GM12892 (cell line): ENCODE measurements at regions not wholly inside any gene's neighbourhood (a gene's known extent, or its start where the extent isn't known, plus 50 kb on each side); places are given as distances from the start of the nearest gene placed in this dataset.

ENCODE experiments used
- DNase-seq: peaks from one replicate; pipeline ENCODE4 v3.0.0; 2011; ENCODE audit not compliant: insufficient read length
- FAIRE-seq: peaks from 2 replicates; lab custom pipeline; 2011; peaks lifted over from hg19 to GRCh38; lab: Jason Lieb, UNC
- POLR2A ChIP-seq: IDR thresholded peaks from 2 replicates; pipeline ENCODE4 v1.6.1; 2011; ENCODE audit warnings: low read depth, low read length, control low read depth
- POLR2AphosphoS5 ChIP-seq: IDR thresholded peaks from 2 replicates; pipeline ENCODE4 v1.6.1; 2011; ENCODE audit warnings: low read depth, low read length, control low read depth
- TAF1 ChIP-seq: IDR thresholded peaks from 2 replicates; pipeline ENCODE4 v1.6.1; 2011; ENCODE audit warnings: low read depth, mild to moderate bottlenecking, control low read depth, low read length, borderline replicate concordance

GRCh38 chr2:128841803-128842202 is 523.1 kb upstream of the HS6ST1 start:
- no peak for FAIRE-seq
- DNase-seq, result no peak
- TF ChIP-seq TAF1 (no peak), POLR2AphosphoS5 (no peak), POLR2A (no peak)

- FAIRE-seq (no peak), DNase-seq (no peak)
- TF ChIP-seq TAF1 (no peak), POLR2A (no peak), POLR2AphosphoS5 (no peak)
Observed at GRCh38 chr2:128867311-128867710, 548.6 kb upstream of the HS6ST1 start.

GRCh38 chr2:128867936-128868636 is 549.4 kb upstream of the HS6ST1 start:
- DNase-seq, result no peak
- no peak for FAIRE-seq
- TF ChIP-seq POLR2AphosphoS5, result no peak
- no peak for TF ChIP-seq TAF1
- TF ChIP-seq POLR2A, result no peak

- DNase-seq, result no peak
- TF ChIP-seq POLR2AphosphoS5 (no peak), POLR2A (no peak), TAF1 (no peak)
- no peak for FAIRE-seq
Observed at GRCh38 chr2:128868686-128869551, 550.3 kb upstream of the HS6ST1 start.

GRCh38 chr2:128874608-128875007 is 555.9 kb upstream of the HS6ST1 start:
- no peak for DNase-seq
- FAIRE-seq, result no peak
- TF ChIP-seq TAF1 (no peak), POLR2AphosphoS5 (no peak), POLR2A (no peak)

GRCh38 chr2:128876986-128877983 is 558.6 kb upstream of the HS6ST1 start:
- TF ChIP-seq TAF1 (no peak), POLR2A (no peak), POLR2AphosphoS5 (no peak)
- FAIRE-seq, result no peak

GRCh38 chr2:128879161-128879560 is 560.5 kb upstream of the HS6ST1 start:
- DNase-seq (no peak), FAIRE-seq (no peak)
- no peak for TF ChIP-seq TAF1
- TF ChIP-seq POLR2AphosphoS5, result no peak
- no peak for TF ChIP-seq POLR2A

More at GRCh38 chr2:128876986-128877983, 558.6 kb upstream of the HS6ST1 start:
- no peak for DNase-seq

- no peak for FAIRE-seq
- TF ChIP-seq TAF1, result no peak
- no peak for TF ChIP-seq POLR2AphosphoS5
- TF ChIP-seq POLR2A, result no peak
- no peak for DNase-seq
Observed at GRCh38 chr2:128894896-128895295, 576.2 kb upstream of the HS6ST1 start.

GRCh38 chr2:128901572-128902391 is 583.1 kb upstream of the HS6ST1 start:
- TF ChIP-seq POLR2A, result no peak
- TF ChIP-seq TAF1, result no peak
- no peak for DNase-seq
- no peak for FAIRE-seq

- no peak for FAIRE-seq
- DNase-seq, result no peak
- TF ChIP-seq POLR2AphosphoS5, result no peak
- TF ChIP-seq TAF1, result no peak
- no peak for TF ChIP-seq POLR2A
Observed at GRCh38 chr2:128903637-128904036, 585.0 kb upstream of the HS6ST1 start.
